Hematopoietic multipotent progenitor cell treated with erythropoietin and hydrocortisone succinate and interleukin-3 and kit ligand, for 8 days (in vitro differentiated cells): ENCODE measurements at regions not wholly inside any gene's neighbourhood (a gene's known extent, or its start where the extent isn't known, plus 50 kb on each side); places are given as distances from the start of the nearest gene placed in this dataset.
A peak's percentile ranks its signal among the peaks of the same experiment; 100 is the strongest.
"Not testable (repeated sequence)": the region's sequence is repeated elsewhere in the genome, so short reads cannot be mapped to it uniquely, and the experiment has no call there.

Experiments
- DNase-seq: peaks from one replicate; pipeline ENCODE4 v3.0.0-alpha.2; 2015

DNA sequence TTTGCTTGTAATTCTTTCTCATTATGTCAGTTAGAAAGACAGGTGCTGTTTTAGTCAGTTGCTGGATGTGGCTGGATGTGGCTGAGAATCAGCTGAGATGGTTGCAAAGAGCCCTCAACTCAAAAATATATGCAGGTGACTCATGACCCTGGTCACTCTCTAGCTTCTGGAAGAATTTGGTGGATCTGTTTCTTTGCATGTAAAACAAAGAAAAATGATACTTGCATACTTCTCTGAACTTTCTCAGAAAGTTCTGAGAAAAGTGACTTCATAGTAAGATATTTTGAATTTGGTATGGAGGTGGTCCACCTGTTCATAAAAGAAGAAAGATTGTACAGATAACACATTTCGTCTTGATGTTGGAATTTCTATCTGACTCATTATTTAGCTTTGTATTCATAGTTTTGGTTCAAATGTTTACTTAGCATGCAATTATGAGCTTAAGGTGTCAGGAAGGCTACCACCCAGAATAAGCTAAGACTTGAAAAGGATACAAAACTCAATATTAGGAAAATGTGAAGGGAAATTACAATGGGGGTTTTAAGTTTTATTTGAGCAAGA is 163.2 kb upstream of the OLIG3 start:
- DNase-seq, result no peak

DNA sequence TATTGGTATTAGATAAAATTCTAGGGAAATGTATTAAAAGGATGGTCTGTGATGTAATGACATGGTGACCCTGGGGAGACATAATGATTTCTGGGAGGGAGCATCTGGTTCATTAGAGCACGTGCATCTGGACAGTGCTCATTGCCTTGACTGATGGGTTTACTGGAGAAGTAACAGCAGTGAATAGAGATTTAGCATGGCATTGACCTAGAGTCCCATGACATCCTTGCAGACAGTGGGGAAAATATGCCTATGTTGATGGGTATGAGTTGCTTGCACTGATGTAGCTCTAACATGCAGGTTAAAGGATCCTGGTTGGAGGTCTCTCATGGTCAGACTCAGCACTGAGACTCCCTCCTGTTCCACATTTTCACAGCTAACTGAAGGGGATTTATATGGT is 164.1 kb upstream of the OLIG3 start:
- no peak for DNase-seq

DNA sequence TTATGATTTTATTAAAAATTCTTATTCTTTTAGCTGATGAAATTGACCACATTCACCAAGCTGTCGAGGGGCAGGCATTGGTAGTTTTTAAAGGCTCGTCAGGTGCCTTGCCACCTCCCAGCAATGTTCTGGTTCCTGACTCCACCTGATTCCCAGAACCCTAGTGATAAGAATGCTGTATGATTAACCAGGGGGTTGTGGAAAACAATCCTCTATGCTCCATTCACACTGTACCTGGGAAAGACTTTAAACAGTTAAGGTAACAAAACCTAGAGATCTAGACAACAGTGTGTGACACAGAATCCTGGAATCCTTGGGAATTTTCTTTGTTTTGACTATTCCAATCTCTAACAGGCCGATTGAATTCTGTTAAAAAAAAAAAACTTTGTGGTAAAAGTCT is 165.7 kb upstream of the OLIG3 start:
- DNase-seq, result no peak

DNA sequence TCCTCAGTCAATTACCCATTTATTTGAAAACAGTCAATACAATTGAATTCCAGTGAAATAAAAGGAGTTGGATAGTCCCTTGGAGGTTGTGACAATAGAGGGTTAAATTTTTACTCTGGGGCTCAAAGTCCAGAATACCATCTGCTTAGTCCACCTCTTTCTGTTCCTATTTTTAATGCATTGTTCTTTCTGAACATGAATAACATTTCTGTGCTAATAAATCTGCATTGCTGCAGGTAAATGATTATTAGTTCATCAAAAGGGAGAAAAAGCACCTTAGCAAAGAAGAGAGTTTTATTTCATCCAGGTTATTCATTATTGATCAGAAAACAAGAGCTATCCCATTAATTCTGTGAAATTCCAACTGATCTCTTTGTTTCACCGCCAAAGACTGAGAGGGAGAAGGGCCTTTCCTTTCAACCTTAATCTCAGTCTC is 166.1 kb upstream of the OLIG3 start:
- DNase-seq, result no peak

DNA sequence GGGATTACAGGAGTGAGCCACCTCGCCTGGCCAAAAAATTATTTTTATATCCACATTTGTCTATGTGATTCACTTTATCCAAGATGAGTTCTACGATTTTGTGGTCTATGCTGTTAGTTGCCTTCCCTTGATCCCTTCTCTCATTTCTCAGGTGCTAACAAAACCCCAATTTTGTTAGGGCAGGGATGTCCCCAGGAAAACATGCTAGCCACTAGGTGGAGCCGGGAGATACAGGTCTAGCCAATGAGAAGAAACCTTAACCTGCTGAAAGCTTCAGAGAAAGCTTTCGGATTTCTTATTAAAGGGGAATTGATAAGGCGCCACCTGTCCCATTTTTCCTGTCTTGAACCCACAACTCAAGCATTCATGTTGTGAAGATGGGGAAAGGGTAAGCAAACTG is 167.4 kb upstream of the OLIG3 start:
- DNase-seq, result peak; percentile 45

DNA sequence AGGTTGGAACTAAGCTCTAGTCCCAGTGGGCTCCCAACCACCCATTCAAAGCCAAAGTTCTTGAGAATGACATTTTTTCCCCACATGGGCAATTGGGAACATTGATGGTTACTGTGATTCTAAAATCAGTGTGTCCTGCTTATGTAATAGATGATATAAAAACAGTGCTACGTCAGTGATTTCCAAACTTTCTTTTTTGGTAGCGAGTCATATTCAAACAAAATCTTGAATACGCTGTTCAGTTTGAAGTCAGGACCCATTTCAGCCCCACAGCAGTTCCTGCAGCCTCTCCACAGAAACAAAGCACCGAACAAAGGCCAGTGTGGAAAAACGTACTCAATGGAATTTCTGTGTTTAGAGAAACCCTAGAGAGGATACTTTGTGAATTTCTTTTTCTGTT is 170.0 kb upstream of the OLIG3 start:
- no peak for DNase-seq

DNA sequence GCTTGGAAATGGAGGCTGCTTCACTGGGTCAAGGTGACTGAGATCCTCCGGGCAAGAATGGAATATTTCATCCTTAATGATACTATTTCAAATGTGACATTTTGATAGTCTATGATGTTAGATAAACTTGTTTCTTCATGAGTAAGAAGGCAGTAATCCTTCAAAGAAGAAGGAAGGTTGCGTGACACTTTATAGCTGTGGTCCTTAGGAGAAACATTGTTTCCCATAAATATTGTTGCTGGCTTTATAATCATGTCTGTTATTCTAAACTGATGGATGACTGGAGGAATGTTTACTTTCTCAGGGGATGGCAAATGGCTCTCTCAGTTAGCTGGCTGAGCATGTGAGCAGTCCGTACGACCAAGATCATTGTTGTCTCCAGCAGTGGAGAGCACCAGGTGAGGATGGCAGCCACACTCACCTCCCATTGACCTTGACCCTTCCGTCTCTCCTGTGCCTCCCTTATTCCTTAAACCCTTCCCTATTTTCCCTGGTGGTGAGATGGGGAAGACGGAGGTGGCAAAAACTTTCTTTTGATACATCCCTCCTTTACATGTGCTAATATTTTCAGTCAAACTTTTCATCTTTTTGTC is 171.2 kb upstream of the OLIG3 start:
- no peak for DNase-seq

DNA sequence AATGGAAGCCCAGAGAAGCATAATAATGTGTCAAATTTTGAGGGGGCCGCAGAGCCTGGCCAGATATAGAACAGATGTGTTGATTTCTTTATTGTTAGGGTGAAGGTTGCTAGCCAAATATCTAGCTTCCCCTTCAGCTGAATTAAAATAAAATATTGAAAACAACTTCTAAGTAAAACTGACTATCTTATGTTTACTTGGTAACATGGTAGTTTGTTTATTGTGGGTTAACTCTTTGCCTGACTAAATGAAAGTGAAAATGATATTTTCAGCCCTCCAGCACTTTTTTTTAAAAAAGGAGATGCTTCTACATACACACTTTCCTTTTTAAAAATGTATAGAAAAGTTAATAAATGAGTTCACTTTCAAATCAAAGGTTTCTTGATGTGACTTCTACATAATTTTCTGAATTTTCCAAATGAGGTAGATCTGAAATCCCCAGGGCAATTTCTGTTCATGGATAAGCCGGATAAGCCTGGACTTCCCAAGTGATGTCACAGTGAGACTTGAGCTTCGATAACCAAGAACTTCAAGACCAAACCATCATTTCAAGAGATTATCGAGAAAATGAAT is 172.1 kb upstream of the OLIG3 start:
- DNase-seq, result no peak

DNA sequence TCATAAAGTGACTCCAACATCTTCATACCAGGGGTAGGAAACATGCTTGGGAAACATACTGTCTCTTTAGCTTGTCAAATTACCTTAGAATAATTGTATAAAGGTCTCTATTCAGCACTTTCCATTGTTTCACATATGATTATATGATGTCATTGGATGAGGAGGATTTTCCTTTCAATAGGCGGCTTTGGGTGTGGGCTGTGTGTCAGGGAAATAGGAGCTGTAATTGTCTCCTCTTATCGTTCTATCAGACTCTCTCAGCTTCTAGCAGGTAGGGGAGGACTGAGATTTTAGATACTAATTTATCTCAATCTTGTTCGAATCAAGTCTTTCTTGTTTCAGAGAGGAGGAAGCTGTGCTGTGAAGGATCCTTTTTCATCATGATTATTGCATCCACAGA is 179.4 kb upstream of the OLIG3 start:
- DNase-seq, result no peak

DNA sequence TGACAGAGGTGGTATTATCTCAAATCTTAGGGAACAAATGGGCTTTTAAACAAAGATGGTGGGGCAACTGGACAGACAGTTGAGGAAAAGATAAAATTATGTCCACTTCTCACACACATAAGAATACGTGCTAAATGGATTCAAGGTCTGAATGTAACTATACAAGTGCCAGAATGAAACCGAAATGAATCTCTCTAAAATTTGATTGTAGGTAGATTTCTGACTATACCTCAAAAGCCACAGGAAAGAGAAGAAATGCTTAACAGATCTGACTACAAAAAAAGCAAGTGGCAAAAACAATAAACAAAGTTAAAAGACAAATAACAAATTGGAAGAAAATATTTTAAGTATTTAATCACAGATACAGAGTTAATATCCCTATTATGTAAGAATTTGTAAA is 182.7 kb upstream of the OLIG3 start:
- no peak for DNase-seq

DNA sequence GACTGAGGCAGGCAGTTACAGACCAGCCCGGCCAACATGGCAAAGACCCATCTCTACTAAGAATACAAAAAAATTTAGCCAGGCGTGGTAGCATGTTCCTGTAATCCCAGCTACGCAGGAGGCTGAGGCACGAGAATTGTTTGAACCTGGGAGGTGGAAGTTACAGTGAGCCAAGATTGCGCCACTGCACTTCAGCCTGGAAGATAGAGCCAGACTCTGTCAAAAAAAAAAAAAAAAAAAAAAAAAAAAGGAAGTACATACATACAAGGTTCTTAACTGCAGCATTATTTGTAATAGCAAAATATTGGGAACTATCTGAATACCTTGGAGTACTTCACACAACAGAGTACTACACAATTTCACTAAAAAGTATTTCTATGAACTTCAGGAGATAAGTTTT is 183.5 kb upstream of the OLIG3 start:
- DNase-seq, result no peak

DNA sequence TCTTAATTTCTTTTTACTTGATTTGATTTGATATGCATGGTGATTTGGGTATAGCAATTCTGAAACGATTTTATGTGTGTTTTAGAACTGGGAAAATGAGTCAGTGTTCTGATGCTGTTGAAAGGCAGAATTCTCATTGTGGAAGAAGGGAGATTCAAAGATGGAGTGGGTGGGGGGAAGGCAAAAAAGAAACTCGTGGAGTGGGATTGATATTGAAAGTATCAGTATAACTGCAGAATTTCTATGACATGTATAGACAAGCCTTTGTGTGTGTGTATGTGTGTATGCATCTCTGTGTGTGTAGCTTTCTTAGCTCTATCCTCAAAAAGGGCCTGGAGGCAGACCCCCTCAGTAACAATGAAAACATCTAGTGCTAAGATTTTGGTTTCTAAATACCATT is 184.3 kb upstream of the OLIG3 start:
- no peak for DNase-seq

DNA sequence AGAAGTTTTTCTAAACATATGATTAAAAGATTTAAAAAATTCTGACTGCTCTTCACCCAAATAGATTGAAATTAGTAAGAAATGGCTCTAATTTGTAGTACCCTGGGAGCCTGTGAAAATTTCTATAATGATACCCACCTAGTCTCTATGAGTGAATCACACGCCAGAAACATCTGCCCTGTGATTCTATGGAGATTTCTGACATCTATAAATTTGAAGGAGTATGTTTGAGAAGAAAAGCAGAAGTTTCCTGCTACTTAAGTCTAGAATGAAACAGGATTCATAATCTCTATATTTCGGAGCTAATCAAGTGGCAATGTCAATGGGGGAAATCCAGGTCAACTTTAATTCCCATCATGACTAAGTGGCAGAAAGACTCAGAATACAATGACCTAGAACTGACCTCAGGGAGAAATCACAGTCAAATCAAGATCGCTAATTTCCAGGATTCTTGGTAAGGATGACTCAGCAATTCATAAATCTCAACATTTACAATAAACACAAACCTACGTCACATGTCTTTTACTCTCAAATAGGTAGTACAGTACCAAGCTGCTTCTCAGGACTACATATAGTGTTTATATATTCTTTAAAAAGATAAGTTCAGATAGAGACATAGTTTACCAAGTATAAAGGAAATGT is 186.2 kb upstream of the TNFAIP3 start:
- DNase-seq, result no peak

DNA sequence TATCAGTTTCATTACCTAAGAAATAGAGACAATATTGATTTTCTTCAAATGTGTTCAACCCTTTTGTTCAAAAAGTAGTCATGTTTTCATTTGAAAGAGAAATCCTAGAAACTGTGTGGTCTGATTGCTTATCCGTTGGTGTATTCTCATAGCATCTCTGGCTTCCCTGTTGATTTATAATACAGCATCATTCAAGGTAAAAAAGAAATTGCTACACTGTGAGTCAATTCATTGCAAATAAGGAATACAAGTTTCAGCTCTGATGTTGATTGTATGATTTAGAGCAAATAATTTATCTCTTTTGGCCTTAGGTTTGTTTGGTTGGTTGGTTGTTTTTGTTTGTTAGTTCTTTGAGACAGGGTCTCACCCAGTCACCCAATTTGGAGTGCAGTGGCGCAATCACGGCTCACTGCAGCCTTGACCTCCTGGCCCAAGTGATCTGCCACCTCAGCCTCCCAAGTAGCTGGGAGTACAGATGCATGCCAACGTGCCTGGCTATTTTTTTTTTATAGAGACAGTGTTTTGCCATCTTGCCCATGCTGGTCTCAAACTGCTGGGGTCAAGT is 185.5 kb upstream of the TNFAIP3 start:
- DNase-seq, result no peak

DNA sequence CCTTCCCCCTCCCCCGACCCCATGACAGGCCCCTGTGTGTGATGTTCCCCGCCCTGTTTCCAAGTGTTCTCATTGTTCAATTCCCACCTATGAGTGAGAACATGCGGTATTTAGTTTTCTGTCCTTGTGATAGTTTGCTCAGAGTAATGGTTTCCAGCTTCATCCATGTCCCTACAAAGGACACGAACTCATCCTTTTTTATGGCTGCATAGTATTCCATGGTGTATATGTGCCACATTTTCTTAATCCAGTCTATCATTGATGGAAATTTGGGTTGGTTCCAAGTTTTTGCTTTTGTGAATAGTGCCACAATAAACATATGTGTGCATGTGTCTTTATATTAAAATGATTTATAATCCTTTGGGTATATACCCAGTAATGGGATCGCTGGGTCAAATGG is 184.4 kb upstream of the TNFAIP3 start:
- DNase-seq, result not testable (repeated sequence)

DNA sequence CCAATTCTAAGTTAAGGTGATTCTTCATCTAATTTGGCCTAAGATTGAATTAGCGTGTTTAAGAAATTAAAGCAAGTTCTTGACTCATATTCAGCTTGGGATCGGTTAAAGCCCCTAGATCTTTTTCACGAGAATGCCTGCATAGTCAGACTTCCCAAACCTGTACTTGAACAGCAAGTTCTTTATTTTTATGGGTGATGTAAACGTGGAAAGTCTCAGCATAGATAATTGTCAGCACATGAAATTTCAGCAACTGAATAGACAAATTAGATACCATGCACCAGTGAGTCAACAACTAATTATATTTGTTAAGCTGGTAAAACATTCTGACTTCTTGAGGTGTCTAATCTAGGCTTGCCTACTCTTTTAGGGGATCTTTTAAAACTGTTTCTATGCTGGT is 183.1 kb upstream of the TNFAIP3 start:
- DNase-seq, result no peak

DNA sequence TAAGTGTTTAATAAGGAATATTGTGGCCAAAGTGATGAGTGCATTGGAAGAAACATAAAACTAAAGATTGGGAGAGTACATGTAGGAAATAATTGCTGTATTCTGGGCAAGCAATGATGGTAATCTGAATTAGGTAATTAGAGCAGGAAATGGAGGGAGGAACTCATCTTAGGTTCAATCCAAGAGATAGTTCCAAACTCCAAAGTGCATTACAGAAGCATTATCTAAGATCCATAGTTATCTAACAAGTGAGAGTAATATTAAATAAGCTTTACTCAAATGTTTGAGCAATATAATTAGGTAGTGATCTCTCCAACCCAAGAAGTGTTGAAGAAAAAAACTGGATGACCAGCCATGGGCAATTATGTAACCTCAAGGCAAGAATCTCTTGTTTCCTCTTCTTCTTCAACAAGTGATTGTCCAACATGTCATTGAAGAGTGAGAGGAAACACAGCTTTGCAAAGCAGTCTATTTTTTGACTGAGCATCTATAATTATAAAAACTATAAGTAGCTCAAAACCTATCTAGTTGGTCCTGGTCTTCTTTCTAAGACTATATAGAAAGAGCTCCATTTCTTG is 181.2 kb upstream of the TNFAIP3 start:
- no peak for DNase-seq

DNA sequence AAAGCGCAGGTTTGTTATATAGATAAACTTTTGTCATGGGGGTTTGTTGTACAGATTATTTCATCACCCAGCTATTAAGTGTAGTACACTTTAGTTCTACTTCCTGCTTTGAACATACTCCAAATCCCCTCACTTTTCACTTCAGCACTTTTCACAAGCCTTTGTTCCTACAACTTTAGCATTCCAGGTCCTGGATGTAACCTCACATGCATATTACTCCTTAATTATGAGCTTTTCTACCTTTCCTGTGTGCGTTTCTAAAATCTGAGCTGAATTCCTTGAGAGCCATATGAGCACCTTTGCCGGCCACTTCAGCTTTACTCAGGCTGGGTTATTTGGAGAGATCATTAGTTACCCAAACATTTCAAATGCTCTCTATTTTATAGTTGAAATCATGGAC is 179.2 kb upstream of the TNFAIP3 start:
- DNase-seq, result no peak

DNA sequence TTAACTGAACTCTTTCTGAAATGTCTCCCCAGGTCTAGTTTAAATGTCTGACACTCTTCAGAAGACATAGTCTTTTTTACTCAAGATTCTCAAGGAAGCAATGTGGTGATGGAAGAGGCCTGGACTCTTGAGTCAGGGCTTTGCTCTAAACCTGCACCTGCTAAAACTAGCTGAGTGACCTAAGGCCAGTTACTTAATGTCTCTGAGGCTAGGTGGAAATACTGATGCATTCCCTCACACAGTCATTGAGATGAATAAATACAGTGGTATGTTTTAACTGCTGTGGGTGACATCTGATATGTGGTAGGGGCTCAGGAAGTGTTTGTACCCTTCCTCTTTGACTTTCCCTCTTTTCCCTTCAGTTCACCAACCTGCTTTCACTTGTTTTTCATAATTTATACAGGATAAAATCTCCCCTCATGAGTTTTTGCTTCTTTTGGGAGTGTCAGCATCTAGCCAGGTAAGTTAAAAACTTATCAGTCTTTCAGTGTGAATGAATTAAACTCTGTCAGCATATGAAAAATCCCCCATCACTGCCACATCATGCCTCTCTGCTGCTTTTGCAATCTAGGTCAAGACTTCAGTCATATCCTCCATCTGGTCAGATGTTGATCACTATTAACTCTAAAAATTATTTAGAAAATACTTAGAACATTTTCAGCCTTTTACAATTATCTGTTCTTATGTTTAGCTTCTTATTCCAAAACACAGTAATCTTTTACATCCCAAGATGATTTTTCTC is 178.7 kb upstream of the TNFAIP3 start:
- no peak for DNase-seq

DNA sequence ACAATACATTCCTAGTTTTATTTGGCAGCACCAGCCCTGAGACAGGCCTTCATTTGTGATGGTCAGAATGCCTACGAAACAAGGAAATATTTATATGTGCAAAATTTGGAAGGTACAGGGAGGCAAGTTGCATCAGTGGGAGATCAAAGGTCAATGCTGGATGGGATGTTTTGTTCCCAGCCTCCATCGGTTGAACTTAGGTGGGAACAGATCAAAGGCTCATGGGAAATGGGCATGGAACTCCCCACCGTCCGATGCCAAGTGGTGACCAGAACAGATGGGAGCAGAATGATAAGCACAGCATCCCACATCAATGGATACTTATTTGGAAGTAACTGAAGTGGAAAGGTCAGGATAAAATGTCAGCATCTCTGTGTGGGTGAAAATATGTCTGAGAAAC is 177.7 kb upstream of the TNFAIP3 start:
- DNase-seq, result no peak

DNA sequence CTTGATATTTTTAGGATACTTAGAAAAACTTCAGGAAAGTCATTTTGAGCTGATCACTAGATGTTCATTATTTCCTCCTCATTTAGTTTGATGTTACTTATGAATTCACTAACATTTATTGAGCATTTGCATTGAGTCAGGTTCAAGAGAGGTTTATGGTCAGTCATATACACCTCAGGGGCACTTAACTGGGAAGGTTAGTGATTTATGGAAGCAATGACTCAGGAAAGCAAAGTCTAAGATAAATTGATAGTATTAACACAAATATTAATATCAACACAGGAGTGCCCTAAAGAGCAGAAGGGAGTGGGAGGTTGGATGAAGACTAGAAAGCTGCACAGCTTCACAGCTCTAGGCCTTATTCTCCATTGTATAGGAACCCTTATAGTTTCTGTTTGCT is 177.0 kb upstream of the TNFAIP3 start:
- no peak for DNase-seq

DNA sequence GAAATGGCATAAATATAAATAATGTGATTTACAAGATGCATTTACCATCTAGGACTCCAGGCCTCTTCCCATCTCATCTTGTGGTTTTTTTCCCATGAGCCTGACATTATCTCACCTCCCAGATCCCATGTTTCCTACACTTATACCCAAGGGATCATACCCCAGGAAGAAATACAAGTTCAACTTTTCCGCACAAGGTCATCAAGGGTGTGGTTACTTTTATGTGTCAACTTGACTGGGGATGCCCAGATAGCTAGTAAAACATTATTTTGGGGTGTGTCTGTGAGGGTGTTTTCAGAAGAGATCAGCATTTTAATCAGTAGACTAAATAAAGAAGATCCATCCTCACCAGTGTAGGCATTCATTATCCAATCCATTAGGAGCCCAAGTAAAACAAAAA is 176.3 kb upstream of the TNFAIP3 start:
- no peak for DNase-seq

DNA sequence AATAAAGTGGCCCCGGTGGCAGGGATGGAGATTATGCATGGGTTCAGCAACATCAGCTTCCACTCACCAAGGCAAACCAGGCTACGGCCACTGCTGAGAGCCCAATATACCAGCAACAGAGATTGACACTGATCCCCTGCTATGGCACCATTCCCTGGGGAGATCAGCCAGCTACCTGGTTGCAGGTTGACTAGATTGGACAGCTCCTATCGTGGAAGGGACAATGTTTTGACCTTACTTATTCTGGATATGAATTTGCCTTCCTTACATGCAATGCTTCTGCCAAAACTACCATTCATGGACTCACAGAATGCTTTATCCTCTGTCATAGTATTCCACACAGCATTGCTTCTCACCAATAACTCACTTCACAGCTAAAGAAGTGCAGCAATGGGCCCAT is 174.8 kb upstream of the TNFAIP3 start:
- DNase-seq, result no peak
